Pancreas (tissue), 10 donors: ENCODE measurements at regions not wholly inside any gene's neighbourhood (a gene's known extent, or its start where the extent isn't known, plus 50 kb on each side); places are given as distances from the start of the nearest gene placed in this dataset.

Experiments
- ATAC-seq, 4 donors: fragments of 200-7000 bp; cut with Tn5 transposase; one replicate each; pipeline versions ENCODE4 v1.8.0 to v1.9.1; 2020; ENCODE audit warnings: mild to moderate bottlenecking in 4 of 4, moderate library complexity in 4 of 4
- DNase-seq, 6 donors: peaks; one replicate each; pipeline ENCODE4 v3.0.0-alpha.2; 2020
- FAIRE-seq: peaks from 2 replicates; lab custom pipeline; 2012; peaks lifted over from hg19 to GRCh38; lab: Jason Lieb, UNC
- H3K27ac ChIP-seq, 4 donors: fragments of 200-600 bp; sonication (generic); 1 replicate in 3 of 4; 2 replicates in 1 of 4; pipeline versions ENCODE4 v1.5.0 to v1.8.0; 2020
- H3K27me3 ChIP-seq, 4 donors: fragments of 200-600 bp; one replicate each; pipeline ENCODE4 v1.8.0; 2021
- H3K36me3 ChIP-seq, 3 donors: fragments of 200-600 bp; sonication (generic) in 1 of 3; one replicate each; pipeline versions ENCODE4 v1.5.0 to v1.8.0; 2020 to 2021
- H3K4me1 ChIP-seq, 3 donors: fragments of 200-600 bp; one replicate each; pipeline ENCODE4 v1.8.0; 2021
- H3K4me3 ChIP-seq, 4 donors: fragments of 200-600 bp; sonication (generic) in 2 of 4; one replicate each; pipeline versions ENCODE4 v1.5.0 to v1.8.0; 2020 to 2021
- H3K9me3 ChIP-seq, 4 donors: fragments of 200-600 bp; one replicate each; pipeline ENCODE4 v1.8.0; 2021
- WGBS, 2 donors: extraction: QIAGEN DNeasy Blood & Tissue Kit; methylation state at CpG; one replicate each; pipeline ENCODE4 v1.1.7; 2013; 5-methylcytosine and 5-hydroxymethylcytosine counted together
- intact Hi-C, 3 donors: fragments of 100-400 bp; cut with DNase I; formaldehyde crosslinking; loops; one replicate each; pipeline versions ENCODE4 v1.11.1 to v1.14.2; 2022
- TF ChIP-seq, protein P1 (sequence below), 4 donors: fragments of 200-600 bp; sonication (generic) in 3 of 4; IDR thresholded peaks; one replicate each; pipeline versions ENCODE4 v1.5.0 to v1.8.0; 2021; ENCODE audit warnings: antibody characterized with exemption in 4 of 4
- donor health status: healthy with polysubstance abuse.
- donor health status: DM: no; HTN: no; CAD: no; lungs with moderate emphysema.
- donor health status: DM: no; HTN: no; CAD: no.
- donor health status: control.
- donor health status: control.
- donor health status: Bipolar disorder and iron deficiency.
- donor health status: DM: yes; HTN: yes; CAD: no.
- donor health status: DM: no; HTN: no; CAD: no.
- donor health status: DM: no; HTN: no; CAD: no.
- donor health status: DM: yes; HTN: yes; CAD: no.

DNA sequence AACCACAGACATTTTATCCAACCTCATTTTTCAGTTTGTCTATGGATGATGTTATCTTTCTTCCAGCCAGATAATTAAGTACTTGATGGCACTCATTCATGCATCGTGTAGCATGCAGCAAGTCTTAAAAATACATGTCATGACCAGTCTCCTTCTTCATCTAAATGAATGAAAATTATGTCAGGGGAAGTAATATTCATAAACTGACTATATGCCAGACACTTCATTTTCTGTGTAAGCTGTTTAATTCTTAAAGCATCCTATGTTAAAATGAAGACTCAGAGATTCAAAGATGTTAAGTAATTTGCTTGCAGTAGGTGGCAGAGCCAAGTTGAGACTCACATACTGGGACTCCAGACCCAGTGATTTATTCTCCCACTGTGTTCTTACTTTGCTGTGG is 181.7 kb upstream of the CD180 start:
- H3K9me3 ChIP-seq = no peaks in the 10 kb centered on the region
- no peak overlapping the region for H3K4me3 ChIP-seq
- no peak for DNase-seq
- no peak overlapping the region for H3K27ac ChIP-seq
- no peak for FAIRE-seq
- H3K27me3 ChIP-seq = no peaks in the 10 kb centered on the region
- H3K4me1 ChIP-seq = no peaks in the 10 kb centered on the region
- intact Hi-C loops = no loop called here
- 52 to 64% methylated on average over 1 of the region's 1 CpG for WGBS, 2 donors
- TF ChIP-seq, protein P1, sequence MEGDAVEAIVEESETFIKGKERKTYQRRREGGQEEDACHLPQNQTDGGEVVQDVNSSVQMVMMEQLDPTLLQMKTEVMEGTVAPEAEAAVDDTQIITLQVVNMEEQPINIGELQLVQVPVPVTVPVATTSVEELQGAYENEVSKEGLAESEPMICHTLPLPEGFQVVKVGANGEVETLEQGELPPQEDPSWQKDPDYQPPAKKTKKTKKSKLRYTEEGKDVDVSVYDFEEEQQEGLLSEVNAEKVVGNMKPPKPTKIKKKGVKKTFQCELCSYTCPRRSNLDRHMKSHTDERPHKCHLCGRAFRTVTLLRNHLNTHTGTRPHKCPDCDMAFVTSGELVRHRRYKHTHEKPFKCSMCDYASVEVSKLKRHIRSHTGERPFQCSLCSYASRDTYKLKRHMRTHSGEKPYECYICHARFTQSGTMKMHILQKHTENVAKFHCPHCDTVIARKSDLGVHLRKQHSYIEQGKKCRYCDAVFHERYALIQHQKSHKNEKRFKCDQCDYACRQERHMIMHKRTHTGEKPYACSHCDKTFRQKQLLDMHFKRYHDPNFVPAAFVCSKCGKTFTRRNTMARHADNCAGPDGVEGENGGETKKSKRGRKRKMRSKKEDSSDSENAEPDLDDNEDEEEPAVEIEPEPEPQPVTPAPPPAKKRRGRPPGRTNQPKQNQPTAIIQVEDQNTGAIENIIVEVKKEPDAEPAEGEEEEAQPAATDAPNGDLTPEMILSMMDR (IDR thresholded peaks at IDR 0.05) = no peak
- H3K36me3 ChIP-seq = no peaks in the 10 kb centered on the region
- ATAC-seq = no peak

DNA sequence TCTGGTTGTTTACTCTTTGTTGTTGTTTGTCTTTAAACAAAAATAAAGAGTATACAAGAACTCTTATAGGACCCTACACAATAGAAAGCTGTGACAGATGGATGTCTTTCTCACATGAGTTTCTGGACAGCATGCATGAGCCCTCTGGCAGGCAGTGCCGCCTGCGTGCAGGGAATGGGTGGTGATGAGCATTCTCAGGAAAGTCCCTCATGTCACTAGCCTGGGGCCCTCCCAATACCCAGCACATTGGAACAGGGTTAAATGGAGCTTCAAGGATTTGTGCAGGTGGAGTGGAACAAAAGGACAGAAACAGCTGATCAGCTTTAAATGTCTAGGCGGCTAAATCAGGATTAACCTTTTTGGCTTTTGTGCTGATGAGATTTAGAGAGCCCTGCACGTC is 181.0 kb upstream of the CD180 start:
- TF ChIP-seq, protein P1 (IDR thresholded peaks at IDR 0.05) = no peak
- Histone ChIP-seq H3K9me3 (no peaks in the 10 kb centered on the region), H3K27me3 (no peaks in the 10 kb centered on the region), H3K27ac (no peak overlapping the region), H3K4me3 (no peak overlapping the region), H3K4me1 (no peaks in the 10 kb centered on the region), H3K36me3 (no peaks in the 10 kb centered on the region)
- WGBS, 2 donors = 83 to 85% methylated on average over 4 of the region's 4 CpGs
- intact Hi-C loops = no loop called here
- FAIRE-seq (no peak), DNase-seq (no peak), ATAC-seq (no peak)

DNA sequence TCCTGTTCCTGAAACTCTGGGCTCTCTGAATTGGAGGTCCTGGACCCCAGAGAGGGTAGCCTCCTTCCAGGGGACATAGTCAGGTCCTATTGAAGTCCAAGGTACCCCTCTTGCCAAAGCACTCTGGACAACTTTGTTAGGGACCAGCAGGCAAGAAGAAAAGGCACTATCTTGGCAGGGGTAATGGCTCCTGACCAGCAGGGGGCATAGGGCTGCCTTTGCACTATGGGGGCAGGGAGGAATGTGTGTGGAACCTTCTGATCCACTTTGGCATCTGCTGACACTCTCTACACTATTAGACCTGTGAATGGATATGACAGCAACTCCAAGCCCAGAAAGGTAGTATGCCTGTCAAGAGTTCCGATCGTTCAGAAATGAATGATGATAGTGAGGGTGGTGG is 179.0 kb upstream of the CD180 start:
- Histone ChIP-seq H3K9me3 (no peaks in the 10 kb centered on the region), H3K27me3 (no peaks in the 10 kb centered on the region), H3K36me3 (no peaks in the 10 kb centered on the region), H3K27ac (no peak overlapping the region), H3K4me3 (no peak overlapping the region), H3K4me1 (no peaks in the 10 kb centered on the region)
- intact Hi-C loops = no loop called here
- TF ChIP-seq, protein P1 (IDR thresholded peaks at IDR 0.05) = no peak
- no peak for ATAC-seq
- FAIRE-seq = no peak
- 89 to 98% methylated on average over 2 of the region's 2 CpGs for WGBS, 2 donors
- no peak for DNase-seq

DNA sequence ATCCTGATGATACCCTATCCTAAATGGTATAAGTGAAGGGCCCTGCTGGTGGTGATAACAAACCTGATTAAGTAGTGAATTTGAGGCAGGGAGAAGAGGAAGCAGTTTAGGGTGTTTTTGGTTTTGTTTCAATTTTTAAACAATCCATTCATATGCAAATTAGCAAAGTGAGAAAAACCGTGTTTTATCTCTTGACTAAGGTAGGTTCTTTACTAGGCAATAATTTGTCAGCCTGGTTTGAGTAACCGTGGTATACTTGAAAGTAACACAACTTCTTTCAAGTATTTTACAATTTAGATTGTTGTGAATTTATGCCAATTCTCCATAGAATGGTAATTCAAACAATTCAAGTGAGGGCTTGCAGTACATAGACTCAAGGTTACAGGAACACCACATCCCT is 177.8 kb upstream of the CD180 start:
- FAIRE-seq (no peak), DNase-seq (no peak), ATAC-seq (no peak)
- H3K27ac ChIP-seq = no peak overlapping the region
- WGBS, 2 donors = 26 to 53% methylated on average over 2 of the region's 2 CpGs
- no peaks in the 10 kb centered on the region for H3K27me3 ChIP-seq
- H3K4me3 ChIP-seq = no peak overlapping the region
- no peaks in the 10 kb centered on the region for H3K4me1 ChIP-seq
- intact Hi-C loops = no loop called here
- no peaks in the 10 kb centered on the region for H3K9me3 ChIP-seq
- H3K36me3 ChIP-seq = no peaks in the 10 kb centered on the region
- TF ChIP-seq, protein P1 (IDR thresholded peaks at IDR 0.05) = no peak

DNA sequence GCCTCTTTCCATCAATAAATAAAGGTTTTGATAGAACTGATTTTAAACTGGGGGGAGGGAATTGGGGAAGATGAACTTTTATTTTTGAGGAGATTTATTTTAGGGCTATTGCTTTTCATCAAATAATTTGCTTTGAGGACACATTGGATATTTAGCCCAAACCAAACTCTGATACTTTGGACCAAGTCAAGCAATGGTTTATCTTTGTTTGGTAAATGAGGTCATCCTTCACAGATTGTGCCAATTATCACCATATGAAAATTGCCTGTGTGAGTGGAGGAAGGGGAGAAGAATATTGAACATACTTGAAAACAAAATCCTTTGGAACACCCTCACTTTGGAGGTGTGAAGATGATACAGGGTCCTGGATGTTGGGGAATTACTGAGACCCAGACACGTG is 176.9 kb upstream of the CD180 start:
- Histone ChIP-seq H3K4me1 (no peaks in the 10 kb centered on the region), H3K36me3 (no peaks in the 10 kb centered on the region), H3K4me3 (no peak overlapping the region), H3K27me3 (no peaks in the 10 kb centered on the region), H3K9me3 (no peaks in the 10 kb centered on the region), H3K27ac (no peak overlapping the region)
- DNase-seq (no peak), FAIRE-seq (no peak), ATAC-seq (no peak)
- TF ChIP-seq, protein P1 (IDR thresholded peaks at IDR 0.05) = no peak
- intact Hi-C loops = no loop called here
- WGBS, 2 donors = 46 to 64% methylated on average over 1 of the region's 1 CpG
